ACHN (cell line): ENCODE measurements at regions not wholly inside any gene's neighbourhood (a gene's known extent, or its start where the extent isn't known, plus 50 kb on each side); places are given as distances from the start of the nearest gene placed in this dataset.
A peak's percentile ranks its signal among the peaks of the same experiment; 100 is the strongest.
"Not testable (repeated sequence)": the region's sequence is repeated elsewhere in the genome, so short reads cannot be mapped to it uniquely, and the experiment has no call there.

Source experiments
- DNase-seq: peaks from one replicate; pipeline ENCODE4 v3.0.0-alpha.2; 2015
- in situ Hi-C: cut with HindIII; loops from 2 replicates; pipeline ENCODE4 v1.10.0; 2017; ENCODE audit warnings: low sequenced_read_pairs, low pct_ligation_motif_present, low pct_unique_long_range_greater_than_20kb

GRCh38 chr2:89829828-89830227 is 1138.4 kb downstream of the RPIA start:
- in situ Hi-C loops = no loop called here
- DNase-seq = no peak

GRCh38 chr2:89830341-89831218 is 1139.1 kb downstream of the RPIA start:
- in situ Hi-C loops, DNase-seq: not testable (repeated sequence)

GRCh38 chr2:89831641-89832498 is 1140.4 kb downstream of the RPIA start:
- DNase-seq = no peak
- in situ Hi-C loops = no loop called here

- DNase-seq = no peak
- in situ Hi-C loops = no loop called here
These were observed 1141.8 kb downstream of the RPIA start for GRCh38 chr2:89833116-89833779.

GRCh38 chr2:89833780-89834117 is 1142.3 kb downstream of the RPIA start:
- in situ Hi-C loops = no loop called here
- DNase-seq = no peak

GRCh38 chr2:89834306-89834705 is 1142.8 kb downstream of the RPIA start:
- no peak for DNase-seq
- in situ Hi-C loops = no loop called here

GRCh38 chr2:89836326-89836725 is 1144.9 kb downstream of the RPIA start:
- DNase-seq = peak; percentile 22
- in situ Hi-C loops = not testable (repeated sequence)

GRCh38 chr2:89837962-89838625 is 1146.6 kb downstream of the RPIA start:
- in situ Hi-C loops = no loop called here
- no peak for DNase-seq

- in situ Hi-C loops, DNase-seq: not testable (repeated sequence)
These were observed 1148.7 kb downstream of the RPIA start for GRCh38 chr2:89840175-89840574.

GRCh38 chr2:89840781-89841475 is 1149.5 kb downstream of the RPIA start:
- in situ Hi-C loops, DNase-seq: not testable (repeated sequence)

- in situ Hi-C loops = no loop called here
- DNase-seq = no peak
These were observed 1150.0 kb downstream of the RPIA start for GRCh38 chr2:89841476-89841840.

GRCh38 chr2:89842180-89842908 is 1150.9 kb downstream of the RPIA start:
- DNase-seq = no peak
- in situ Hi-C loops = no loop called here

- in situ Hi-C loops = no loop called here
- no peak for DNase-seq
These were observed 1152.9 kb downstream of the RPIA start for GRCh38 chr2:89844221-89844943.

- DNase-seq = no peak
- in situ Hi-C loops = no loop called here
These were observed 1154.1 kb downstream of the RPIA start for GRCh38 chr2:89845532-89845931.

GRCh38 chr2:89848114-89848513 is 1156.6 kb downstream of the RPIA start:
- in situ Hi-C loops = no loop called here

GRCh38 chr2:89848763-89849368 is 1157.4 kb downstream of the RPIA start:
- no peak for DNase-seq
- in situ Hi-C loops = no loop called here

More at GRCh38 chr2:89848114-89848513, 1156.6 kb downstream of the RPIA start:
- DNase-seq = no peak
